ENCODE measurements at regions not wholly inside any gene's neighbourhood (a gene's known extent, or its start where the extent isn't known, plus 50 kb on each side); places are given as distances from the start of the nearest gene placed in this dataset.
"Not testable (repeated sequence)": the region's sequence is repeated elsewhere in the genome, so short reads cannot be mapped to it uniquely, and the experiment has no call there.

DNA sequence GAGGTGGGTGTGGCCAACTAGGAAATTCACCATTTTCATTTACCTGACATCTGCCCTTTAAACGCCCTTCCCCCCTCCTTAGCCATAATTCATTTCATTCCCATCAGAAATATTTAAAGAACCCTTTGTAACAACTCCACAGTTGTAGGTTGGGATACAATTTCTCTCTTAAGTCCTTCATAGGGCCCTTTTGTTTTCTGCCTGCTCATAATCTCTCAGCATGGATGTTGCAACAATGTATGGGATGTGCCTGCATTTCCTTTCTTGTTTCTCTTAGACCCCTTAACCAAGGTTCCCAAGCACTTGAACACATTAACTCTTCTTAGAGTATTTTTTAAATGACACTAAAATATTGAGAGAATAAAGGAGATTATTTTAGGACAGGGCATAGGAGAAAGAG is 51.7 kb upstream of the MYO10 start:
- DNase-seq: no peak
- Mint-ChIP-seq H3K27me3 (peaks cover 6% of the 10 kb centered on the region), H3K4me1 (peaks cover 3% of the 10 kb centered on the region), H3K4me3 (no peak overlapping the region), H3K36me3 (ENCODE audit: low read depth) (no peaks in the 10 kb centered on the region), H3K9me3 (peaks cover 8% of the 10 kb centered on the region), H3K27ac (no peak overlapping the region)
- ATAC-seq: no peak

GRCh38 chr5:16990817-16991520 is 54.9 kb upstream of the MYO10 start:
- not testable (repeated sequence) for DNase-seq; H3K36me3 Mint-ChIP-seq (ENCODE audit: low read depth); H3K4me1 Mint-ChIP-seq; H3K27ac Mint-ChIP-seq; H3K9me3 Mint-ChIP-seq; ATAC-seq; H3K4me3 Mint-ChIP-seq
- H3K27me3 Mint-ChIP-seq: peaks cover 14% of the 10 kb centered on the region

DNA sequence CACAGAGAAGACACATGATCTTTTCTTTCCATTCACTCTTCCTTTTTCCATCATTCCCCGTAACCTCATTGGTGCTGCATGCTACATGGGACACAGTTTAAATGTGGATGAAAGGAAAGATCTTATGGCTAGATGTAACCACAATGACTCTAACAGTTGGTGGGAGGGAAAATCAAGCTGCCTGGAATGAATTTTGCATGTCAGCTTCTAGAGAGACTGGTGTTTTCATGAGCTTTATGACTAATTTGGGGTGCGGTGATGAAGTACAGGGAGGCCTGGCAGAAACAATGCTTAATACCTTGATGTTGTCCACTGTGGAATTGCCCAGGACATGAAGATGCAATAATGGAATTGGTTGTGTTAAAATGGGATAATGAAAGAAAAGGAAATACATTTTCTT is 55.9 kb upstream of the MYO10 start:
- Mint-ChIP-seq H3K27ac (no peak overlapping the region), H3K36me3 (ENCODE audit: low read depth) (no peaks in the 10 kb centered on the region), H3K4me3 (no peak overlapping the region), H3K4me1 (peaks cover 3% of the 10 kb centered on the region), H3K9me3 (peaks cover 5% of the 10 kb centered on the region), H3K27me3 (peaks cover 14% of the 10 kb centered on the region)
- ATAC-seq: no peak
- no peak for DNase-seq

- DNase-seq (no peak), ATAC-seq (peak; percentile 7)
- Mint-ChIP-seq H3K27ac (no peak overlapping the region), H3K36me3 (ENCODE audit: low read depth) (no peaks in the 10 kb centered on the region), H3K4me1 (peaks cover 3% of the 10 kb centered on the region), H3K27me3 (peaks cover 14% of the 10 kb centered on the region), H3K9me3 (peaks cover 5% of the 10 kb centered on the region), H3K4me3 (no peak overlapping the region)
Observed at GRCh38 chr5:16992444-16992843, 56.4 kb upstream of the MYO10 start.

GRCh38 chr5:16994565-16994964 is 58.5 kb upstream of the MYO10 start:
- DNase-seq (no peak), ATAC-seq (no peak)
- Mint-ChIP-seq H3K4me1 (peaks cover 3% of the 10 kb centered on the region), H3K27ac (no peak overlapping the region), H3K4me3 (no peak overlapping the region), H3K27me3 (peaks cover 14% of the 10 kb centered on the region), H3K9me3 (peaks cover 8% of the 10 kb centered on the region), H3K36me3 (ENCODE audit: low read depth) (no peaks in the 10 kb centered on the region)

GRCh38 chr5:16995372-16995771 is 59.3 kb upstream of the MYO10 start:
- DNase-seq: no peak
- Mint-ChIP-seq H3K27ac (no peak overlapping the region), H3K4me3 (no peak overlapping the region), H3K36me3 (ENCODE audit: low read depth) (no peaks in the 10 kb centered on the region), H3K27me3 (peaks cover 14% of the 10 kb centered on the region), H3K4me1 (peaks cover 3% of the 10 kb centered on the region), H3K9me3 (peaks cover 8% of the 10 kb centered on the region)
- no peak for ATAC-seq

- Mint-ChIP-seq H3K9me3 (peaks cover 3% of the 10 kb centered on the region), H3K36me3 (ENCODE audit: low read depth) (no peaks in the 10 kb centered on the region), H3K27me3 (no peaks in the 10 kb centered on the region), H3K27ac (no peak overlapping the region), H3K4me1 (no peaks in the 10 kb centered on the region), H3K4me3 (no peak overlapping the region)
- DNase-seq (no peak), ATAC-seq (no peak)
Observed at GRCh38 chr5:17000291-17000939, 64.3 kb upstream of the MYO10 start.

DNA sequence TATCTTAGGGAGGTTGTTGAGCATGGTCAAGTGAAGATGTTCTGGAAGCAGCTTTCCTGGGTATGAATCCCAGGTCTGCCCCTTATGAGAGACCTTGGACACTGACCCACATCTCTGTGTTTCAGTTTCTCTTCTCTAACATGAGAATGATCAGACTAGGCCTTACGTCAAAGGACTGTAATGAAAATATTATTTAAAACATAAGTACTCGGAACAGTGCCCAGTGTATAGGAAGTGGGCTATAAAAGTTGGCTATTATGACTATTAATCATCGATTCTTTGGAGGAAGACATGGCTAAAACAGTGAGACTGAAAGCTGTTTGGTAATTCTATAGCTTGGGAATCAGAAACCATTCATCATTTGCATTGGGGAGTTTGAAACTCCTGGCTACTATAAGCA is 65.3 kb upstream of the MYO10 start:
- H3K27me3 Mint-ChIP-seq: no peaks in the 10 kb centered on the region
- ATAC-seq (no peak), DNase-seq (no peak)
- no peaks in the 10 kb centered on the region for H3K36me3 Mint-ChIP-seq (ENCODE audit: low read depth)
- H3K4me3 Mint-ChIP-seq: no peak overlapping the region
- peaks cover 3% of the 10 kb centered on the region for H3K9me3 Mint-ChIP-seq
- H3K4me1 Mint-ChIP-seq: no peaks in the 10 kb centered on the region
- H3K27ac Mint-ChIP-seq: no peak overlapping the region

GRCh38 chr5:17004441-17005106 is 68.5 kb upstream of the MYO10 start:
- no peak overlapping the region for H3K4me3 Mint-ChIP-seq
- H3K4me1 Mint-ChIP-seq: no peaks in the 10 kb centered on the region
- H3K27me3 Mint-ChIP-seq: no peaks in the 10 kb centered on the region
- no peaks in the 10 kb centered on the region for H3K36me3 Mint-ChIP-seq (ENCODE audit: low read depth)
- no peak overlapping the region for H3K27ac Mint-ChIP-seq
- no peaks in the 10 kb centered on the region for H3K9me3 Mint-ChIP-seq
- DNase-seq (no peak), ATAC-seq (no peak)

GRCh38 chr5:17005107-17005828 is 69.2 kb upstream of the MYO10 start:
- ATAC-seq (no peak), DNase-seq (no peak)
- Mint-ChIP-seq H3K36me3 (ENCODE audit: low read depth) (no peaks in the 10 kb centered on the region), H3K9me3 (no peaks in the 10 kb centered on the region), H3K27me3 (no peaks in the 10 kb centered on the region), H3K27ac (no peak overlapping the region), H3K4me1 (no peaks in the 10 kb centered on the region), H3K4me3 (no peak overlapping the region)

GRCh38 chr5:17012289-17012688 is 76.2 kb upstream of the MYO10 start:
- no peak overlapping the region for H3K4me3 Mint-ChIP-seq
- H3K4me1 Mint-ChIP-seq: no peaks in the 10 kb centered on the region
- peaks cover 5% of the 10 kb centered on the region for H3K27me3 Mint-ChIP-seq
- peaks cover 4% of the 10 kb centered on the region for H3K9me3 Mint-ChIP-seq
- ATAC-seq (no peak), DNase-seq (no peak)
- no peak overlapping the region for H3K27ac Mint-ChIP-seq
- no peaks in the 10 kb centered on the region for H3K36me3 Mint-ChIP-seq (ENCODE audit: low read depth)

DNA sequence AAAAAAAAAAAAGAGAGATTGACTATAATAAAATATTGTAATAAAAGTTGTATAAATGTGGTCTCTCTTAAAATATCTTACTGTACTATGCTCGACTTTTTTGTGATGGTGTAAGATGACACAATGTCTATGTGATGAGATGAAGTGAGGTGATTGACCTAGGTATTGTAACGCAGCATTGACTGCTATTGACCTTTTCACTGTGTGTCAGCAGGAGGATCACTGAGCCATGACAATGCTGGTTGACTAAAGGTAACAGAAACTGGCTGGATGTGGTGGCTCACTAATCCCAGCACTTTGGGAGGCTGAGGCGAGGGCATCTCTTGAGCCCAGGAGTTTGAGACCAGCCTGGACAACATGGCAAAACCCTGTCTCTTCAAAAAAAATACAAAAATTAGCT is 78.6 kb upstream of the MYO10 start:
- DNase-seq (no peak), ATAC-seq (no peak)
- Mint-ChIP-seq H3K27me3 (peaks cover 6% of the 10 kb centered on the region), H3K27ac (no peak overlapping the region), H3K9me3 (peaks cover 4% of the 10 kb centered on the region), H3K4me1 (no peaks in the 10 kb centered on the region), H3K4me3 (no peak overlapping the region), H3K36me3 (ENCODE audit: low read depth) (no peaks in the 10 kb centered on the region)

DNA sequence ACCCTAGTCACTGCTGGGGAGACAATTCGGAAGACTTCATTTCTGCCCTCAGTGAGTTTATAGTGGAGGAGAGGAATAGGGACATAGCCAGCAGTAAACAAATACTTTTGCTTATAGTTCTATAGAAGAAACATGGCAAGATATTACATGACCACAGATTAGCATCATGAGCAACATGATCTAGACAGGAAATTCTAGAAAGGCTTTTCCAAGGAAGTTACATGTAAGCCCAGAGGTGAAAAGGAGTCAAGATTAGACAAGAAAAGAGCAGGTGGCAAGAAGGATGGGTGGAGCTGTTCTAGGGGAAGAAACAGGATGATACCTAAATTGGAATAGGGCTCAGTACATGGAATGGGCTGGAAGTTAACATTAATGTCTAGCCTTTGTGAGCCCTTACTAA is 82.8 kb upstream of the MYO10 start:
- H3K4me1 Mint-ChIP-seq: no peaks in the 10 kb centered on the region
- DNase-seq: no peak
- H3K27ac Mint-ChIP-seq: no peak overlapping the region
- peaks cover 3% of the 10 kb centered on the region for H3K9me3 Mint-ChIP-seq
- no peak for ATAC-seq
- H3K36me3 Mint-ChIP-seq (ENCODE audit: low read depth): no peaks in the 10 kb centered on the region
- peaks cover 3% of the 10 kb centered on the region for H3K27me3 Mint-ChIP-seq
- no peak overlapping the region for H3K4me3 Mint-ChIP-seq

DNA sequence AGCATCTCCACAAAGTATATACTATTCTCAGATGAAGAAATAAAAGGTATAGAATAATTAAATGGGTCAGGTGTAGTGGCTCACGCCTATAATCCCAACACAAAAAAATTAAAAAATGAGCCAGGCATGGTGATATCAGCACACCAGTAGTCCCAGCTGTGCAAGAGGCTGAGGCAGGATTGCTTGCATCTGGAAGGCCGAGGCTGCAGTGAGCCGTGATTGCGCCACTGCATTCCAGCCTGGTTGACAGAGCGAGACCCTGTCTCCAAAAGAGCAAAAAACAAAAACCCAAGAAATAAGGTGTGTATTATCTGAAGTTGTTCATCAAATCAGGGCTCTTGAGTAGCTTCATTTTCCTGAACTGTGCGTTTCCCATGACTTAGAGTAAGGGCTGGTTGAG is 83.2 kb upstream of the MYO10 start:
- H3K36me3 Mint-ChIP-seq (ENCODE audit: low read depth): no peaks in the 10 kb centered on the region
- H3K4me3 Mint-ChIP-seq: no peak overlapping the region
- H3K27ac Mint-ChIP-seq: no peak overlapping the region
- DNase-seq (no peak), ATAC-seq (no peak)
- H3K4me1 Mint-ChIP-seq: no peaks in the 10 kb centered on the region
- peaks cover 3% of the 10 kb centered on the region for H3K9me3 Mint-ChIP-seq
- H3K27me3 Mint-ChIP-seq: peaks cover 3% of the 10 kb centered on the region

All from activated naive CD8-positive, alpha-beta T cell treated with anti-CD3 and anti-CD28 coated beads, Interleukin-2, amount 50 U/mL, for 24 hours (primary cell).